CD14-positive monocyte (primary cell): ENCODE measurements at regions not wholly inside any gene's neighbourhood (a gene's known extent, or its start where the extent isn't known, plus 50 kb on each side); places are given as distances from the start of the nearest gene placed in this dataset.

ENCODE experiments used
- DNase-seq, 3 donors: peaks; one replicate each; pipeline ENCODE4 v3.0.0-alpha.2; 2011 to 2022
- H2AFZ ChIP-seq: 2 replicates; pipeline ENCODE4 v1.6.0; 2012; ENCODE audit warnings: mild to moderate bottlenecking, low read depth, low read length, inconsistent platforms; ENCODE audit not compliant: insufficient read depth, poor library complexity, severe bottlenecking
- H3K27ac ChIP-seq, 2 donors: 1 replicate in 1 of 2; 2 replicates in 1 of 2; pipeline ENCODE4 v1.5.1; 2012 to 2013; ENCODE audit warnings: low read length in 2 of 2, control low read depth in 1 of 2, inconsistent platforms in 1 of 2, low read depth in 1 of 2, mild to moderate bottlenecking in 1 of 2
- H3K27me3 ChIP-seq, 2 donors: one replicate each; pipeline versions ENCODE4 v1.6.0 to v1.6.1; 2011 to 2013; ENCODE audit warnings: low read length in 2 of 2; ENCODE audit not compliant: control insufficient read depth in 2 of 2, insufficient read depth in 2 of 2
- H3K36me3 ChIP-seq, 2 donors: replicated peaks in 1 of 2; 1 replicate in 1 of 2; 2 replicates in 1 of 2; pipeline versions ENCODE4 v1.5.1 to v1.6.1; 2012 to 2013; ENCODE audit warnings: low read length in 2 of 2, control low read depth in 1 of 2, inconsistent platforms in 1 of 2, mild to moderate bottlenecking in 1 of 2; ENCODE audit not compliant: insufficient read depth in 2 of 2, control insufficient read depth in 1 of 2
- H3K4me1 ChIP-seq, 2 donors: 1 replicate in 1 of 2; 2 replicates in 1 of 2; pipeline versions ENCODE4 v1.5.1 to v1.6.1; 2012 to 2013; ENCODE audit warnings: low read length in 2 of 2, control low read depth in 1 of 2, inconsistent platforms in 1 of 2, mild to moderate bottlenecking in 1 of 2, moderate library complexity in 1 of 2; ENCODE audit not compliant: insufficient read depth in 2 of 2, control insufficient read depth in 1 of 2
- H3K4me2 ChIP-seq: replicated peaks from 2 replicates; pipeline ENCODE3; 2012; ENCODE audit warnings: low read length, moderate library complexity, mild to moderate bottlenecking; ENCODE audit not compliant: poor library complexity, severe bottlenecking; ENCODE audit errors: extremely low read depth
- H3K4me3 ChIP-seq, 3 experiments: fragments of 200-600 bp in 1 of 3; sonication (generic) in 1 of 3; replicated peaks in 1 of 3; 1 replicate in 2 of 3; 2 replicates in 1 of 3; pipeline ENCODE4 v1.5.1; 2011 to 2013; ENCODE audit warnings: low read length in 3 of 3, mild to moderate bottlenecking in 3 of 3, control low read depth in 2 of 3, low read depth in 2 of 3, inconsistent platforms in 1 of 3, moderate library complexity in 1 of 3
- H3K79me2 ChIP-seq: 2 replicates; pipeline ENCODE4 v1.6.0; 2012; ENCODE audit warnings: mild to moderate bottlenecking, control low read depth, inconsistent platforms, low read length, moderate library complexity; ENCODE audit not compliant: insufficient read depth
- H3K9ac ChIP-seq: 2 replicates; pipeline ENCODE4 v1.6.0; 2017; ENCODE audit warnings: low read length, mild to moderate bottlenecking; ENCODE audit not compliant: insufficient read depth, poor library complexity, severe bottlenecking
- H3K9me3 ChIP-seq, 2 donors: replicated peaks in 1 of 2; 1 replicate in 1 of 2; 2 replicates in 1 of 2; pipeline versions ENCODE4 v1.5.1 to v1.6.1; 2012 to 2013; ENCODE audit warnings: low read length in 2 of 2, control low read depth in 1 of 2; ENCODE audit not compliant: control insufficient read depth in 1 of 2, insufficient read depth in 1 of 2
- H4K20me1 ChIP-seq: 2 replicates; pipeline ENCODE4 v1.6.0; 2012; ENCODE audit warnings: mild to moderate bottlenecking, low read length, control low read depth, moderate library complexity; ENCODE audit not compliant: insufficient read depth
- H3K27ac Mint-ChIP-seq, 7 donors: one replicate each; pipeline ENCODE4 v1.8.0; 2020; ENCODE audit warnings: mild to moderate bottlenecking in 7 of 7, mixed read lengths in 7 of 7, moderate library complexity in 6 of 7, inconsistent platforms in 2 of 7
- H3K27me3 Mint-ChIP-seq, 3 donors: one replicate each; pipeline ENCODE4 v1.8.0; 2021 to 2022; ENCODE audit warnings: low read depth in 3 of 3, mild to moderate bottlenecking in 3 of 3, mixed read lengths in 3 of 3, moderate library complexity in 3 of 3, inconsistent platforms in 1 of 3
- H3K36me3 Mint-ChIP-seq, 2 donors: one replicate each; pipeline ENCODE4 v1.8.0; 2020; ENCODE audit warnings: mixed read lengths in 2 of 2, inconsistent platforms in 1 of 2, mild to moderate bottlenecking in 1 of 2
- H3K4me1 Mint-ChIP-seq: one replicate; pipeline ENCODE4 v1.8.0; 2020; ENCODE audit warnings: mild to moderate bottlenecking, mixed read lengths
- H3K4me3 Mint-ChIP-seq, 2 donors: one replicate each; pipeline ENCODE4 v1.8.0; 2020; ENCODE audit warnings: mild to moderate bottlenecking in 2 of 2, mixed read lengths in 2 of 2, moderate library complexity in 1 of 2
- H3K9me3 Mint-ChIP-seq, 7 donors: one replicate each; pipeline ENCODE4 v1.8.0; 2020 to 2022; ENCODE audit warnings: mixed read lengths in 7 of 7, mild to moderate bottlenecking in 6 of 7, moderate library complexity in 6 of 7, inconsistent platforms in 2 of 7
- CTCF ChIP-seq: fragments of 200-600 bp; IDR thresholded peaks from one replicate; pipeline ENCODE4 v1.8.0; 2022; ENCODE audit warnings: antibody characterized with exemption, mild to moderate bottlenecking
- WGBS: methylation state at CpG from one replicate; pipeline ENCODE4 v1.1.5; 2013; ENCODE audit warnings: missing lambda C conversion rate; ENCODE audit not compliant: insufficient coverage; 5-methylcytosine and 5-hydroxymethylcytosine counted together
- intact Hi-C, 2 donors: fragments of 100-400 bp; cut with micrococcal nuclease; formaldehyde crosslinking; loops; one replicate each; pipeline versions ENCODE4 v1.15.0 to v1.15.1; 2023

- H3K4me1 ChIP-seq = peaks cover 52 to 53% of the 10 kb centered on the region in 2 donors
- peak overlapping the region; percentile 52 for H3K4me2 ChIP-seq
- no peak for TF ChIP-seq CTCF
- no peaks in the 10 kb centered on the region for H3K36me3 ChIP-seq
- H3K27me3 ChIP-seq = no peaks in the 10 kb centered on the region
- H3K27ac Mint-ChIP-seq = peak overlapping the region; percentile 86 to 97 (median 95)
- peak overlapping the region; percentile 73 to 88 for H3K27ac ChIP-seq
- H3K79me2 ChIP-seq = no peaks in the 10 kb centered on the region
- peak overlapping the region in 1 of 3 experiments; percentile 47 for H3K4me3 ChIP-seq
- intact Hi-C loops = loop anchor here in 1 of 2 donors (2.0 to 5.0 kb wide), 2 partner anchors 28 to 35 kb away; no protein-coding TSS in a partner anchor
- H3K27me3 Mint-ChIP-seq = peaks cover 0 to 9% (median 0%) of the 10 kb centered on the region in 3 donors
- H4K20me1 ChIP-seq = no peaks in the 10 kb centered on the region
- no CpG with 5 or more reads among the region's 3 CpGs for WGBS
- no peaks in the 10 kb centered on the region for H3K9me3 ChIP-seq
- peaks cover 0 to 3% of the 10 kb centered on the region in 2 donors for H3K36me3 Mint-ChIP-seq
- peaks cover 67% of the 10 kb centered on the region for H3K4me1 Mint-ChIP-seq
- H3K9me3 Mint-ChIP-seq = peaks cover 0 to 2% (median 0%) of the 10 kb centered on the region in 7 donors
- DNase-seq = peak; percentile 63 to 73 (median 65)
- H3K9ac ChIP-seq = peak overlapping the region; percentile 15
- peak overlapping the region in 1 of 2 donors; percentile 72 for H3K4me3 Mint-ChIP-seq
- H2AFZ ChIP-seq = no peak overlapping the region
Measured at GRCh38 chr5:173742432-173742816, 126.0 kb upstream of the BOD1 start.

GRCh38 chr5:173743641-173744343 lies 127.3 kb upstream of the BOD1 start:
- Histone ChIP-seq H3K36me3 (no peaks in the 10 kb centered on the region), H3K4me1 (peaks cover 50 to 51% of the 10 kb centered on the region in 2 donors), H3K9me3 (no peaks in the 10 kb centered on the region), H3K27ac (peak overlapping the region; percentile 13 to 47), H3K9ac (no peak overlapping the region), H3K4me2 (no peak overlapping the region), H3K79me2 (no peaks in the 10 kb centered on the region), H2AFZ (no peak overlapping the region), H4K20me1 (no peaks in the 10 kb centered on the region), H3K27me3 (no peaks in the 10 kb centered on the region), H3K4me3 (no peak overlapping the region)
- Mint-ChIP-seq H3K36me3 (peaks cover 0 to 3% of the 10 kb centered on the region in 2 donors), H3K4me1 (peaks cover 63% of the 10 kb centered on the region), H3K4me3 (no peak overlapping the region), H3K27ac (peak overlapping the region in 6 of 7 donors; percentile 53 to 86 (median 74)), H3K9me3 (peaks cover 0 to 2% (median 0%) of the 10 kb centered on the region in 7 donors), H3K27me3 (peaks cover 0 to 6% (median 0%) of the 10 kb centered on the region in 3 donors)
- WGBS = 97% methylated on average over 5 of the region's 9 CpGs
- DNase-seq = no peak
- intact Hi-C loops = loop anchor here in 1 of 2 donors (2.0 to 5.0 kb wide), 2 partner anchors 29 to 34 kb away; no protein-coding TSS in a partner anchor
- no peak for TF ChIP-seq CTCF
